GM12874 (cell line): ENCODE measurements at regions not wholly inside any gene's neighbourhood (a gene's known extent, or its start where the extent isn't known, plus 50 kb on each side); places are given as distances from the start of the nearest gene placed in this dataset.

Experiments
- TF ChIP-seq, protein P1 (sequence below): IDR thresholded peaks from 2 replicates; pipeline ENCODE4 v1.5.1; 2011; ENCODE audit warnings: low read depth, mild to moderate bottlenecking, control low read depth, low read length, moderate library complexity; ENCODE audit not compliant: insufficient read depth

GRCh38 chr5:24094081-24094679 is 550.6 kb downstream of the CDH10 start:
- TF ChIP-seq, protein P1, sequence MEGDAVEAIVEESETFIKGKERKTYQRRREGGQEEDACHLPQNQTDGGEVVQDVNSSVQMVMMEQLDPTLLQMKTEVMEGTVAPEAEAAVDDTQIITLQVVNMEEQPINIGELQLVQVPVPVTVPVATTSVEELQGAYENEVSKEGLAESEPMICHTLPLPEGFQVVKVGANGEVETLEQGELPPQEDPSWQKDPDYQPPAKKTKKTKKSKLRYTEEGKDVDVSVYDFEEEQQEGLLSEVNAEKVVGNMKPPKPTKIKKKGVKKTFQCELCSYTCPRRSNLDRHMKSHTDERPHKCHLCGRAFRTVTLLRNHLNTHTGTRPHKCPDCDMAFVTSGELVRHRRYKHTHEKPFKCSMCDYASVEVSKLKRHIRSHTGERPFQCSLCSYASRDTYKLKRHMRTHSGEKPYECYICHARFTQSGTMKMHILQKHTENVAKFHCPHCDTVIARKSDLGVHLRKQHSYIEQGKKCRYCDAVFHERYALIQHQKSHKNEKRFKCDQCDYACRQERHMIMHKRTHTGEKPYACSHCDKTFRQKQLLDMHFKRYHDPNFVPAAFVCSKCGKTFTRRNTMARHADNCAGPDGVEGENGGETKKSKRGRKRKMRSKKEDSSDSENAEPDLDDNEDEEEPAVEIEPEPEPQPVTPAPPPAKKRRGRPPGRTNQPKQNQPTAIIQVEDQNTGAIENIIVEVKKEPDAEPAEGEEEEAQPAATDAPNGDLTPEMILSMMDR = no peak

DNA sequence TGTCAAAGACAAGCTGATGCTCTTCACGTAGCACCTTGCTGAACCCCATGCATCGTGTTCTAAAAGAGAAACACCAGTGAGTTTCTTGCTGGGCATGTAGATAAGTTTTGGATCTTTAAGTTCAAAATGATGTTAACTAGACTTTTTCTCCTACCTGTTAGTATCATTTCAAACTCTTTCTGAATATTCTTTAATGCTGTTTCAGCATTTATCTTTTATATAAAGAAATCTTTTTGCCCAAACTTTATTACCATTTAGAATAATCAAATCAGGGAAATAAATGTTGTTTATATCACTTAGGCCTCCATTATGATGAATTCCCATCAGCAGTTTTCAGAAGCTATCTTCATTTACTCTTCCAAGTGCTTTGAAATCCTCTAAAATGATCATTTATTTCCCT is 542.8 kb downstream of the CDH10 start:
- TF ChIP-seq, protein P1 = no peak

DNA sequence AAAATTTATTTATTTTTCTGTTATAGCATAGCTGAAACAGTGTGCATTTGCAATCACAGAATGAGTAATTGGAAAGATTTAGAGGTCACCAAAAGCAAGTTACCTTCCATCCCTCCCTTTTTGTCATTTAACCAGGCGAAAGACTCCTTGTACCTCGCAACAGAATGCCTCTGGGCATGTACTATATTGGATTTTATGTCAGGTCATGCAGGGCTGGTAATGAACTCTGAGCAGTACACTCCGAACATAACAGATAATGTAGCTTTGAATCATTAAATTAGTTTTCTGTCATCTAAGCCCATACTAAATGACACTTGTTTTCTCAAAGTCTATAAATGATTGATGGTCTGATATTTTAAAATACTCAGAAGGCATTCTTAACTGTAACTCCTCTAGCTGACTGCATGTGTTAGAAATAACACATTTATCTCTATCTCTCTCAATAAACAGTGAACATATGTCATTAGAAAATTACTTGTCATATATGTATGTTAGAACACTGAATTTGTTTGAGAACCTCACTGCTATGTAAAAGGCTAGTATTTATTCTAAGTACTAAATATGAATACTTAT is 541.2 kb downstream of the CDH10 start:
- TF ChIP-seq, protein P1 = no peak

GRCh38 chr5:24110004-24110615 is 534.7 kb downstream of the CDH10 start:
- TF ChIP-seq, protein P1 = no peak

DNA sequence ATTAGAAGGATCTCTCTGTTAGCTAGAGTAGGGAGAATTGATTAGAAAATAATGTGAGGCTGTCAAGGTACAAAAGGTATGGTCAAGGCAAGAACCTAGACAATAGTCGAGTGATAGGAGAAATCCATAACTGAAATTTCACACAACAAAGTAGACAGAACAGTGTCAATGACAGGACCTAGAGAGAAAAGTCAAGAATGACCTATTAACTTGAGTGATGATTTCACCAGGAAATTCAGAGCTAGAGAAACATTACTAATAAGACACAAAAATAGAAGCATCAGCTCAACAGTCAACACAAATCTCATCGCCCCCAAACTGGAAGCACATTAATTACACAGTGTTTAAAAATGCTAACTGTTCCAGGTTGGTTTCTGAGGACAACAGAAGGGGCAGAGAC is 532.4 kb downstream of the CDH10 start:
- TF ChIP-seq, protein P1 = no peak

GRCh38 chr5:24118351-24118750 is 526.4 kb downstream of the CDH10 start:
- TF ChIP-seq, protein P1 = no peak

DNA sequence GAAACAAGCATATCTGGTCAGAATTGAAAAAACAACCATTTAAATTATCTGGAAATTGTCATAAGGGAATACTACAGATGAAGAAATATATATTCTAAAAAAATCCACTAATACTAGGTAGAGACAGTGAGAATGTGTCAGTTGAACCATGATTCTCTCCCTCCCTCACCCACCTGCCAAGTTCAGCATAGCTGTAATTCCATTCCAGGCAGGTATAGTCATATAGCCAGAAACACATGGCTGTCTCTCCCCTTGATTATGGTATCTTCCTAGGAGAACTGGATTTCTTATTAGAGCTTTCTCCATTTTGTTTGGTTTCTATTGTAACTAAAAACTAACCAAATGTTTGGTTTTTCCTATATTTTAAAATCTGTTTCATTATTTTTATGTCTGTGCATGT is 509.2 kb downstream of the CDH10 start:
- TF ChIP-seq, protein P1 = no peak
